Astrocyte (in vitro differentiated cells and primary cell): ENCODE measurements at regions not wholly inside any gene's neighbourhood (a gene's known extent, or its start where the extent isn't known, plus 50 kb on each side); places are given as distances from the start of the nearest gene placed in this dataset.

Source experiments
- DNase-seq: peaks from one replicate; pipeline ENCODE4 v3.0.0-alpha.2; 2010; ENCODE audit warnings: low read depth
- FAIRE-seq: peaks from 2 replicates; lab custom pipeline; 2011; peaks lifted over from hg19 to GRCh38; lab: Jason Lieb, UNC
- H2AFZ ChIP-seq: 2 replicates; pipeline ENCODE4 v1.6.0; 2012; ENCODE audit warnings: low read depth, low read length, inconsistent platforms
- H3K27ac ChIP-seq: 2 replicates; pipeline ENCODE4 v1.5.1; 2011; ENCODE audit warnings: low read depth, low read length, inconsistent platforms
- H3K27me3 ChIP-seq: 2 replicates; pipeline ENCODE4 v1.6.0; 2011; ENCODE audit warnings: low read length, inconsistent platforms; ENCODE audit not compliant: insufficient read depth
- H3K36me3 ChIP-seq: 2 replicates; pipeline ENCODE4 v1.5.1; 2011; ENCODE audit warnings: low read length, inconsistent platforms; ENCODE audit not compliant: insufficient read depth
- H3K4me1 ChIP-seq: 2 replicates; pipeline ENCODE4 v1.5.1; 2011; ENCODE audit warnings: low read length, inconsistent platforms; ENCODE audit not compliant: insufficient read depth
- H3K4me2 ChIP-seq: 2 replicates; pipeline ENCODE4 v1.6.0; 2012; ENCODE audit warnings: low read length, inconsistent platforms
- H3K4me3 ChIP-seq: 2 replicates; pipeline ENCODE4 v1.5.1; 2011; ENCODE audit warnings: low read depth, mild to moderate bottlenecking, low read length, inconsistent platforms; ENCODE audit not compliant: insufficient read depth
- H3K79me2 ChIP-seq: 2 replicates; pipeline ENCODE4 v1.6.0; 2012; ENCODE audit warnings: mild to moderate bottlenecking, low read length, inconsistent platforms; ENCODE audit not compliant: insufficient read depth
- H3K9ac ChIP-seq: 2 replicates; pipeline ENCODE4 v1.6.0; 2012; ENCODE audit warnings: mild to moderate bottlenecking, low read length, inconsistent platforms
- H3K9me3 ChIP-seq: 2 replicates; pipeline ENCODE4 v1.5.1; 2012; ENCODE audit warnings: low read depth, mild to moderate bottlenecking, low read length, inconsistent platforms; ENCODE audit not compliant: insufficient read depth
- H4K20me1 ChIP-seq: 2 replicates; pipeline ENCODE4 v1.6.0; 2012; ENCODE audit warnings: low read length, inconsistent platforms; ENCODE audit not compliant: insufficient read depth
- H3K27ac Mint-ChIP-seq: one replicate; pipeline ENCODE4 v1.8.0; 2021; ENCODE audit warnings: mild to moderate bottlenecking, mixed read lengths; ENCODE audit not compliant: unreplicated experiment
- H3K27me3 Mint-ChIP-seq: one replicate; pipeline ENCODE4 v1.8.0; 2021; ENCODE audit warnings: low read depth, mixed read lengths; ENCODE audit not compliant: unreplicated experiment
- H3K36me3 Mint-ChIP-seq: one replicate; pipeline ENCODE4 v1.8.0; 2021; ENCODE audit warnings: low read depth, mixed read lengths; ENCODE audit not compliant: unreplicated experiment
- H3K4me1 Mint-ChIP-seq: one replicate; pipeline ENCODE4 v1.8.0; 2021; ENCODE audit warnings: low read depth, mixed read lengths; ENCODE audit not compliant: unreplicated experiment
- H3K4me3 Mint-ChIP-seq: one replicate; pipeline ENCODE4 v1.8.0; 2021; ENCODE audit warnings: mild to moderate bottlenecking, moderate library complexity, mixed read lengths; ENCODE audit not compliant: unreplicated experiment
- H3K9me3 Mint-ChIP-seq: one replicate; pipeline ENCODE4 v1.8.0; 2021; ENCODE audit warnings: mild to moderate bottlenecking, mixed read lengths; ENCODE audit not compliant: unreplicated experiment
- CTCF ChIP-seq: IDR thresholded peaks from 2 replicates; pipeline ENCODE4 v1.5.1; 2011; ENCODE audit warnings: low read depth, mild to moderate bottlenecking, inconsistent platforms, low read length, moderate library complexity; ENCODE audit not compliant: insufficient read depth
- EZH2 ChIP-seq: IDR thresholded peaks from 2 replicates; pipeline ENCODE4 v1.6.1; 2012; ENCODE audit warnings: mild to moderate bottlenecking, low read length, inconsistent platforms; ENCODE audit not compliant: insufficient read depth

GRCh38 chr22:48938741-48939140 is 888.9 kb downstream of the BRD1 start:
- Histone ChIP-seq H3K36me3 (no peaks in the 10 kb centered on the region), H3K4me3 (no peak overlapping the region)
- H3K27ac Mint-ChIP-seq, result no peak overlapping the region

GRCh38 chr22:48937032-48937639 is 890.5 kb downstream of the BRD1 start:
- DNase-seq (no peak), FAIRE-seq (no peak)
- no peaks in the 10 kb centered on the region for H3K4me1 ChIP-seq
- no peaks in the 10 kb centered on the region for H3K36me3 ChIP-seq
- Mint-ChIP-seq H3K27me3 (peaks cover 11% of the 10 kb centered on the region), H3K9me3 (peaks cover 14% of the 10 kb centered on the region), H3K4me1 (peaks cover 1% of the 10 kb centered on the region), H3K4me3 (no peak overlapping the region), H3K27ac (no peak overlapping the region), H3K36me3 (no peaks in the 10 kb centered on the region)
- H3K4me3 ChIP-seq, result no peak overlapping the region
- no peaks in the 10 kb centered on the region for H3K27me3 ChIP-seq
- no peak overlapping the region for H3K4me2 ChIP-seq
- H4K20me1 ChIP-seq, result no peaks in the 10 kb centered on the region
- H3K9ac ChIP-seq, result no peak overlapping the region
- TF ChIP-seq CTCF (no peak), EZH2 (no peak)
- no peak overlapping the region for H3K27ac ChIP-seq
- H3K9me3 ChIP-seq, result peaks cover 2% of the 10 kb centered on the region
- H2AFZ ChIP-seq, result no peak overlapping the region
- H3K79me2 ChIP-seq, result no peaks in the 10 kb centered on the region

More at GRCh38 chr22:48938741-48939140, 888.9 kb downstream of the BRD1 start:
- FAIRE-seq, result no peak
- H3K27me3 ChIP-seq, result no peaks in the 10 kb centered on the region
- H3K9me3 Mint-ChIP-seq, result peaks cover 14% of the 10 kb centered on the region
- no peaks in the 10 kb centered on the region for H3K36me3 Mint-ChIP-seq
- TF ChIP-seq EZH2 (no peak), CTCF (no peak)
- H3K79me2 ChIP-seq, result no peaks in the 10 kb centered on the region
- H3K4me3 Mint-ChIP-seq, result no peak overlapping the region
- H3K9ac ChIP-seq, result no peak overlapping the region
- DNase-seq, result no peak
- no peaks in the 10 kb centered on the region for H3K4me1 ChIP-seq
- no peak overlapping the region for H2AFZ ChIP-seq
- no peaks in the 10 kb centered on the region for H4K20me1 ChIP-seq
- peaks cover 1% of the 10 kb centered on the region for H3K4me1 Mint-ChIP-seq
- H3K27me3 Mint-ChIP-seq, result peaks cover 14% of the 10 kb centered on the region
- peaks cover 2% of the 10 kb centered on the region for H3K9me3 ChIP-seq
- H3K4me2 ChIP-seq, result no peak overlapping the region
- H3K27ac ChIP-seq, result no peak overlapping the region

GRCh38 chr22:48936391-48936790 is 891.3 kb downstream of the BRD1 start:
- DNase-seq, result no peak
- H2AFZ ChIP-seq, result no peak overlapping the region
- H3K27ac ChIP-seq, result no peak overlapping the region
- H3K9me3 Mint-ChIP-seq, result peaks cover 14% of the 10 kb centered on the region
- no peak overlapping the region for H3K27ac Mint-ChIP-seq
- no peak overlapping the region for H3K9ac ChIP-seq
- H3K4me3 Mint-ChIP-seq, result no peak overlapping the region
- TF ChIP-seq CTCF (no peak), EZH2 (no peak)
- no peaks in the 10 kb centered on the region for H3K36me3 ChIP-seq
- no peak for FAIRE-seq
- H4K20me1 ChIP-seq, result no peaks in the 10 kb centered on the region
- no peak overlapping the region for H3K4me3 ChIP-seq
- no peak overlapping the region for H3K4me2 ChIP-seq
- H3K27me3 ChIP-seq, result no peaks in the 10 kb centered on the region
- peaks cover 1% of the 10 kb centered on the region for H3K4me1 Mint-ChIP-seq
- no peaks in the 10 kb centered on the region for H3K79me2 ChIP-seq
- H3K4me1 ChIP-seq, result no peaks in the 10 kb centered on the region
- H3K27me3 Mint-ChIP-seq, result peaks cover 11% of the 10 kb centered on the region
- H3K9me3 ChIP-seq, result peaks cover 2% of the 10 kb centered on the region
- H3K36me3 Mint-ChIP-seq, result no peaks in the 10 kb centered on the region
